ENCODE measurements at regions not wholly inside any gene's neighbourhood (a gene's known extent, or its start where the extent isn't known, plus 50 kb on each side); places are given as distances from the start of the nearest gene placed in this dataset.

- H3K36me3 ChIP-seq (ENCODE audit: low read depth, missing control alignments): no peaks in the 10 kb centered on the region
- H3K4me1 ChIP-seq: no peaks in the 10 kb centered on the region
- no peak overlapping the region for H3K4me3 ChIP-seq
- H3K9me3 ChIP-seq: no peaks in the 10 kb centered on the region
- no peaks in the 10 kb centered on the region for H3K27me3 ChIP-seq
- no peak for DNase-seq
- TF ChIP-seq POLR2A (IDR thresholded peaks at IDR 0.05) (no peak), CTCF (IDR thresholded peaks at IDR 0.05) (no peak)
- intact Hi-C loops (cut with DNase I; ENCODE audit: low total_unique reads): no loop called here
- H3K27ac ChIP-seq: no peak overlapping the region
- 60 to 75% methylated on average over 1 of the region's 1 CpG for WGBS, 2 donors
Measured at GRCh38 chr9:28624771-28625170, 1051.5 kb upstream of the C9orf72 start.

GRCh38 chr9:28628031-28628430 is 1054.8 kb upstream of the C9orf72 start:
- 29 to 31% methylated on average over 1 of the region's 1 CpG for WGBS, 2 donors
- Histone ChIP-seq H3K4me1 (no peaks in the 10 kb centered on the region), H3K9me3 (no peaks in the 10 kb centered on the region), H3K4me3 (no peak overlapping the region), H3K36me3 (ENCODE audit: low read depth, missing control alignments) (no peaks in the 10 kb centered on the region), H3K27ac (no peak overlapping the region), H3K27me3 (no peaks in the 10 kb centered on the region)
- intact Hi-C loops (cut with DNase I; ENCODE audit: low total_unique reads): no loop called here
- TF ChIP-seq POLR2A (IDR thresholded peaks at IDR 0.05): no peak
- no peak for TF ChIP-seq CTCF (IDR thresholded peaks at IDR 0.05)
- DNase-seq: no peak

GRCh38 chr9:28648723-28649122 is 1075.4 kb upstream of the C9orf72 start:
- no peaks in the 10 kb centered on the region for H3K4me1 ChIP-seq
- intact Hi-C loops (cut with DNase I; ENCODE audit: low total_unique reads): no loop called here
- no peak for TF ChIP-seq POLR2A (IDR thresholded peaks at IDR 0.05)
- no peak for TF ChIP-seq CTCF (IDR thresholded peaks at IDR 0.05)
- no peaks in the 10 kb centered on the region for H3K36me3 ChIP-seq (ENCODE audit: low read depth, missing control alignments)
- WGBS, 2 donors: 90 to 91% methylated on average over 3 of the region's 3 CpGs
- no peaks in the 10 kb centered on the region for H3K9me3 ChIP-seq
- no peak overlapping the region for H3K27ac ChIP-seq
- H3K27me3 ChIP-seq: no peaks in the 10 kb centered on the region
- no peak for DNase-seq
- H3K4me3 ChIP-seq: no peak overlapping the region

- Histone ChIP-seq H3K27me3 (no peaks in the 10 kb centered on the region), H3K4me3 (no peak overlapping the region), H3K4me1 (no peaks in the 10 kb centered on the region), H3K9me3 (no peaks in the 10 kb centered on the region), H3K27ac (no peak overlapping the region), H3K36me3 (ENCODE audit: low read depth, missing control alignments) (no peaks in the 10 kb centered on the region)
- intact Hi-C loops (cut with DNase I; ENCODE audit: low total_unique reads): no loop called here
- WGBS, 2 donors: 45 to 63% methylated on average over 4 of the region's 4 CpGs
- no peak for DNase-seq
- no peak for TF ChIP-seq POLR2A (IDR thresholded peaks at IDR 0.05)
- no peak for TF ChIP-seq CTCF (IDR thresholded peaks at IDR 0.05)
Measured at GRCh38 chr9:28650327-28650726, 1077.0 kb upstream of the C9orf72 start.

- Histone ChIP-seq H3K27me3 (no peaks in the 10 kb centered on the region), H3K9me3 (no peaks in the 10 kb centered on the region), H3K27ac (no peak overlapping the region), H3K4me1 (no peaks in the 10 kb centered on the region), H3K36me3 (ENCODE audit: low read depth, missing control alignments) (no peaks in the 10 kb centered on the region), H3K4me3 (no peak overlapping the region)
- DNase-seq: no peak
- TF ChIP-seq POLR2A (IDR thresholded peaks at IDR 0.05) (no peak), CTCF (IDR thresholded peaks at IDR 0.05) (no peak)
- 91 to 94% methylated on average over 5 of the region's 5 CpGs for WGBS, 2 donors
- intact Hi-C loops (cut with DNase I; ENCODE audit: low total_unique reads): no loop called here
Measured at GRCh38 chr9:28651050-28651722, 1077.9 kb upstream of the C9orf72 start.

Data from testis (tissue), 2 donors.